H9 (cell line): ENCODE measurements at regions not wholly inside any gene's neighbourhood (a gene's known extent, or its start where the extent isn't known, plus 50 kb on each side); places are given as distances from the start of the nearest gene placed in this dataset.

Experiments used
- DNase-seq: peaks from one replicate; pipeline ENCODE4 v3.0.0-alpha.2; 2017
- H2AFZ ChIP-seq: one replicate; pipeline ENCODE4 v1.6.1; 2013; ENCODE audit warnings: mild to moderate bottlenecking, low read length, control low read depth, moderate library complexity
- H2AK5ac ChIP-seq: 2 replicates; pipeline ENCODE4 v1.6.1; 2013; ENCODE audit warnings: low read length, control low read depth, mixed read lengths; ENCODE audit not compliant: insufficient read length
- H2BK120ac ChIP-seq: one replicate; pipeline ENCODE4 v1.6.1; 2013; ENCODE audit warnings: low read depth, mild to moderate bottlenecking, low read length, control low read depth, inconsistent platforms; ENCODE audit not compliant: poor library complexity, severe bottlenecking
- H2BK12ac ChIP-seq: 2 replicates; pipeline ENCODE4 v1.6.1; 2013; ENCODE audit warnings: low read length, control low read depth, mixed read lengths, low read depth; ENCODE audit not compliant: insufficient read length
- H2BK15ac ChIP-seq: 2 replicates; pipeline ENCODE4 v1.6.1; 2013; ENCODE audit warnings: low read depth, low read length, control low read depth
- H2BK20ac ChIP-seq: one replicate; pipeline ENCODE4 v1.6.1; 2013; ENCODE audit warnings: low read depth, mild to moderate bottlenecking, low read length, control low read depth, inconsistent platforms; ENCODE audit not compliant: poor library complexity, severe bottlenecking
- H2BK5ac ChIP-seq: 2 replicates; pipeline ENCODE4 v1.6.1; 2013; ENCODE audit warnings: low read length, control low read depth, mixed read lengths; ENCODE audit not compliant: insufficient read length
- H3K14ac ChIP-seq: 2 replicates; pipeline ENCODE4 v1.6.1; 2013; ENCODE audit warnings: low read length, control low read depth; ENCODE audit not compliant: insufficient read depth
- H3K18ac ChIP-seq: 2 replicates; pipeline ENCODE4 v1.6.1; 2013; ENCODE audit warnings: low read depth, mild to moderate bottlenecking, mixed read lengths, low read length, control low read depth; ENCODE audit not compliant: insufficient read length
- H3K23ac ChIP-seq: 2 replicates; pipeline ENCODE4 v1.6.1; 2013; ENCODE audit warnings: low read length, control low read depth, mixed read lengths, low read depth; ENCODE audit not compliant: insufficient read length
- H3K23me2 ChIP-seq: 2 replicates; pipeline ENCODE4 v1.6.1; 2013; ENCODE audit warnings: low read depth, mild to moderate bottlenecking, mixed read lengths, low read length, control low read depth; ENCODE audit not compliant: insufficient read length, poor library complexity, severe bottlenecking
- H3K27ac ChIP-seq: 2 replicates; pipeline ENCODE4 v1.5.1; 2013; ENCODE audit warnings: low read length, control low read depth, mixed read lengths, low read depth; ENCODE audit not compliant: insufficient read length
- H3K27me3 ChIP-seq: 2 replicates; pipeline ENCODE4 v1.6.1; 2013; ENCODE audit warnings: low read length, control low read depth, inconsistent platforms; ENCODE audit not compliant: insufficient read depth
- H3K4ac ChIP-seq: 2 replicates; pipeline ENCODE4 v1.6.1; 2013; ENCODE audit warnings: low read depth, mild to moderate bottlenecking, control low read depth, inconsistent platforms, low read length, moderate library complexity
- H3K4me1 ChIP-seq: 2 replicates; pipeline ENCODE4 v1.6.1; 2013; ENCODE audit warnings: low read length, control low read depth, inconsistent platforms; ENCODE audit not compliant: insufficient read depth
- H3K4me2 ChIP-seq: 2 replicates; pipeline ENCODE4 v1.6.1; 2013; ENCODE audit warnings: low read length, control low read depth, mixed read lengths; ENCODE audit not compliant: insufficient read length, insufficient read depth
- H3K56ac ChIP-seq: 2 replicates; pipeline ENCODE4 v1.6.1; 2013; ENCODE audit warnings: low read depth, mild to moderate bottlenecking, mixed read lengths, low read length, control low read depth; ENCODE audit not compliant: insufficient read length
- H3K79me1 ChIP-seq: 2 replicates; pipeline ENCODE4 v1.6.1; 2013; ENCODE audit warnings: low read depth, mild to moderate bottlenecking, moderate library complexity, low read length, control low read depth, inconsistent platforms; ENCODE audit not compliant: insufficient read depth, poor library complexity, severe bottlenecking
- H3K79me2 ChIP-seq: 2 replicates; pipeline ENCODE4 v1.6.1; 2013; ENCODE audit warnings: low read length, control low read depth, inconsistent platforms; ENCODE audit not compliant: insufficient read depth
- H3K9ac ChIP-seq: 2 replicates; pipeline ENCODE4 v1.6.1; 2013; ENCODE audit warnings: low read length, control low read depth, mixed read lengths; ENCODE audit not compliant: insufficient read length; ENCODE audit errors: extremely low read depth
- H3K9me3 ChIP-seq: one replicate; pipeline ENCODE4 v1.6.1; 2013; ENCODE audit warnings: low read depth, low read length, inconsistent platforms; ENCODE audit not compliant: control insufficient read depth
- H3T11ph ChIP-seq: one replicate; pipeline ENCODE4 v1.6.1; 2013; ENCODE audit warnings: mild to moderate bottlenecking, low read length, control low read depth, inconsistent platforms
- H4K20me1 ChIP-seq: one replicate; pipeline ENCODE4 v1.6.1; 2013; ENCODE audit not compliant: control insufficient read depth, insufficient read length, insufficient read depth
- H4K5ac ChIP-seq: 2 replicates; pipeline ENCODE4 v1.6.1; 2013; ENCODE audit warnings: low read depth, mild to moderate bottlenecking, mixed read lengths, low read length, control low read depth; ENCODE audit not compliant: insufficient read length
- H4K8ac ChIP-seq: replicated peaks from 2 replicates; pipeline ENCODE4 v1.6.1; 2013; ENCODE audit warnings: low read length, control low read depth, mixed read lengths, low read depth; ENCODE audit not compliant: insufficient read length
- H4K91ac ChIP-seq: 2 replicates; pipeline ENCODE4 v1.6.1; 2013; ENCODE audit warnings: low read depth, mild to moderate bottlenecking, moderate library complexity, mixed read lengths, low read length, control low read depth; ENCODE audit not compliant: insufficient read length
- H3K27ac Mint-ChIP-seq, 3 experiments: 2 replicates in 2 of 3; 3 replicates in 1 of 3; pipeline ENCODE4 v1.8.0; 2020 to 2021; ENCODE audit warnings: mixed read lengths in 3 of 3, mild to moderate bottlenecking in 1 of 3, moderate library complexity in 1 of 3
- H3K27me3 Mint-ChIP-seq: 2 replicates; pipeline ENCODE4 v1.8.0; 2021; ENCODE audit warnings: low read depth, mild to moderate bottlenecking, moderate library complexity, mixed read lengths
- H3K36me3 Mint-ChIP-seq, 3 experiments: 2 replicates in 2 of 3; 3 replicates in 1 of 3; pipeline ENCODE4 v1.8.0; 2020 to 2021; ENCODE audit warnings: low read depth in 3 of 3, mixed read lengths in 3 of 3; ENCODE audit not compliant: insufficient read depth in 1 of 3
- H3K4me1 Mint-ChIP-seq, 2 experiments: 2 replicates each; pipeline ENCODE4 v1.8.0; 2020; ENCODE audit warnings: mixed read lengths in 2 of 2
- H3K4me3 Mint-ChIP-seq, 2 experiments: 2 replicates in 1 of 2; 3 replicates in 1 of 2; pipeline ENCODE4 v1.8.0; 2020 to 2021; ENCODE audit warnings: mild to moderate bottlenecking in 2 of 2, mixed read lengths in 2 of 2, moderate library complexity in 1 of 2
- H3K9me3 Mint-ChIP-seq, 2 experiments: 2 replicates in 1 of 2; 3 replicates in 1 of 2; pipeline ENCODE4 v1.8.0; 2020; ENCODE audit warnings: mild to moderate bottlenecking in 2 of 2, mixed read lengths in 2 of 2, moderate library complexity in 1 of 2
- TF ChIP-seq, protein P1 (sequence below): fragments of 200-600 bp; sonication (generic); conservative IDR thresholded peaks from 3 replicates; pipeline ENCODE4 v1.8.0; 2021; ENCODE audit warnings: antibody characterized with exemption, mild to moderate bottlenecking

DNA sequence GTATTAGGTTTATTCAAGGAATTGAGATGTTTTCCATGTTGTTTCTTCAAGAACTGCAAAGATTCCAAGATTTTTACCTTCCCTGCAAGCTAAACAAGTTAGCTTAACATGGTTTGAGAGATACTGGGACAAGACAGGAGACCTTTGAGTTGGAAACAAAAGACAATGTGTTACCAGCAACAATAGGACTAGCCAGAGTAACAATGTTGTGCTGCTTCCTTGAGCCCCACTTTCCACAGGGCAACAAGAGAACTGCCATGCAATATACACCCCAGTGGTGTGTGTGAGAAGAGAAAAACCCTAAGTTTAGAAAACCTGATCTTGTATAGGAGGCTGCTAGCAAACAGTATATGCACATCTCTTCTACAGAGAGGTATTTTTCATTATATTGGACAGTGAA lies 264.6 kb downstream of the PCDH20 start:
- Histone ChIP-seq H3K23ac (no peak overlapping the region), H3K9me3 (no peaks in the 10 kb centered on the region), H3K79me1 (no peaks in the 10 kb centered on the region), H3K9ac (no peak overlapping the region), H3K27ac (no peak overlapping the region), H4K20me1 (no peaks in the 10 kb centered on the region), H4K91ac (no peak overlapping the region), H3K4ac (no peak overlapping the region), H2BK120ac (no peak overlapping the region), H2BK20ac (no peak overlapping the region), H3K27me3 (no peaks in the 10 kb centered on the region), H3K4me2 (no peak overlapping the region), H3K56ac (no peak overlapping the region), H3K18ac (no peak overlapping the region), H4K5ac (no peak overlapping the region), H3K14ac (no peak overlapping the region), H3T11ph (no peak overlapping the region), H2AFZ (no peak overlapping the region), H2BK5ac (no peak overlapping the region), H2BK12ac (no peak overlapping the region), H4K8ac (no peak overlapping the region), H3K79me2 (no peaks in the 10 kb centered on the region), H2AK5ac (no peak overlapping the region), H2BK15ac (no peak overlapping the region), H3K4me1 (no peaks in the 10 kb centered on the region), H3K23me2 (no peaks in the 10 kb centered on the region)
- no peak overlapping the region for H3K4me3 Mint-ChIP-seq
- TF ChIP-seq, protein P1, sequence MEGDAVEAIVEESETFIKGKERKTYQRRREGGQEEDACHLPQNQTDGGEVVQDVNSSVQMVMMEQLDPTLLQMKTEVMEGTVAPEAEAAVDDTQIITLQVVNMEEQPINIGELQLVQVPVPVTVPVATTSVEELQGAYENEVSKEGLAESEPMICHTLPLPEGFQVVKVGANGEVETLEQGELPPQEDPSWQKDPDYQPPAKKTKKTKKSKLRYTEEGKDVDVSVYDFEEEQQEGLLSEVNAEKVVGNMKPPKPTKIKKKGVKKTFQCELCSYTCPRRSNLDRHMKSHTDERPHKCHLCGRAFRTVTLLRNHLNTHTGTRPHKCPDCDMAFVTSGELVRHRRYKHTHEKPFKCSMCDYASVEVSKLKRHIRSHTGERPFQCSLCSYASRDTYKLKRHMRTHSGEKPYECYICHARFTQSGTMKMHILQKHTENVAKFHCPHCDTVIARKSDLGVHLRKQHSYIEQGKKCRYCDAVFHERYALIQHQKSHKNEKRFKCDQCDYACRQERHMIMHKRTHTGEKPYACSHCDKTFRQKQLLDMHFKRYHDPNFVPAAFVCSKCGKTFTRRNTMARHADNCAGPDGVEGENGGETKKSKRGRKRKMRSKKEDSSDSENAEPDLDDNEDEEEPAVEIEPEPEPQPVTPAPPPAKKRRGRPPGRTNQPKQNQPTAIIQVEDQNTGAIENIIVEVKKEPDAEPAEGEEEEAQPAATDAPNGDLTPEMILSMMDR = no peak
- no peak overlapping the region for H3K27ac Mint-ChIP-seq
- H3K9me3 Mint-ChIP-seq = no peaks in the 10 kb centered on the region
- H3K4me1 Mint-ChIP-seq = peaks cover 13 to 14% of the 10 kb centered on the region in 2 experiments
- DNase-seq = no peak
- H3K27me3 Mint-ChIP-seq = no peaks in the 10 kb centered on the region
- no peaks in the 10 kb centered on the region for H3K36me3 Mint-ChIP-seq
